Right cardiac atrium (tissue), 5 donors: ENCODE measurements at regions not wholly inside any gene's neighbourhood (a gene's known extent, or its start where the extent isn't known, plus 50 kb on each side); places are given as distances from the start of the nearest gene placed in this dataset.

Source experiments
- ATAC-seq, 2 donors: fragments of 200-7000 bp; cut with Tn5 transposase; one replicate each; pipeline versions ENCODE4 v1.8.0 to v1.9.1; 2020; ENCODE audit warnings: moderate library complexity in 2 of 2, mild to moderate bottlenecking in 1 of 2
- DNase-seq, 3 donors: peaks; one replicate each; pipeline ENCODE4 v3.0.0-alpha.2; 2020
- H3K27ac ChIP-seq: one replicate; pipeline ENCODE4 v1.5.1; 2013; ENCODE audit warnings: mild to moderate bottlenecking, low read length, control low read depth, moderate library complexity
- H3K27me3 ChIP-seq: one replicate; pipeline ENCODE4 v1.6.1; 2013; ENCODE audit not compliant: control insufficient read depth, insufficient read depth
- H3K4me1 ChIP-seq: one replicate; pipeline ENCODE4 v1.6.1; 2013; ENCODE audit warnings: low read length; ENCODE audit not compliant: control insufficient read depth, insufficient read depth
- H3K4me3 ChIP-seq: one replicate; pipeline ENCODE4 v1.5.1; 2013; ENCODE audit warnings: low read length, control low read depth
- H3K9me3 ChIP-seq: one replicate; pipeline ENCODE4 v1.6.1; 2013; ENCODE audit warnings: low read length; ENCODE audit not compliant: control insufficient read depth
- WGBS: extraction: QIAGEN DNeasy Blood & Tissue Kit; methylation state at CpG from one replicate; pipeline ENCODE4 v1.1.7; 2013; 5-methylcytosine and 5-hydroxymethylcytosine counted together
- intact Hi-C, 4 donors: fragments of 100-400 bp; cut with DNase I; formaldehyde crosslinking; loops; one replicate each; pipeline versions ENCODE4 v1.11.0 to v1.14.0; 2022 to 2023
- donor health status: healthy with polysubstance abuse.
- donor health status: DM: no; HTN: yes; CAD: no.
- donor health status: DM: no; HTN: no; CAD: no.
- donor health status: DM: no; HTN: yes; CAD: no; lungs with severe emphysema.
- donor health status: DM: yes; HTN: yes; CAD: no.

GRCh38 chr5:124860291-124860655 is 113.8 kb upstream of the ZNF608 start:
- Histone ChIP-seq H3K27me3 (no peaks in the 10 kb centered on the region), H3K4me1 (no peaks in the 10 kb centered on the region), H3K27ac (no peak overlapping the region), H3K4me3 (no peak overlapping the region), H3K9me3 (no peaks in the 10 kb centered on the region)
- WGBS: 96% methylated on average over 4 of the region's 4 CpGs
- DNase-seq (no peak), ATAC-seq (no peak)
- intact Hi-C loops: no loop called here

DNA sequence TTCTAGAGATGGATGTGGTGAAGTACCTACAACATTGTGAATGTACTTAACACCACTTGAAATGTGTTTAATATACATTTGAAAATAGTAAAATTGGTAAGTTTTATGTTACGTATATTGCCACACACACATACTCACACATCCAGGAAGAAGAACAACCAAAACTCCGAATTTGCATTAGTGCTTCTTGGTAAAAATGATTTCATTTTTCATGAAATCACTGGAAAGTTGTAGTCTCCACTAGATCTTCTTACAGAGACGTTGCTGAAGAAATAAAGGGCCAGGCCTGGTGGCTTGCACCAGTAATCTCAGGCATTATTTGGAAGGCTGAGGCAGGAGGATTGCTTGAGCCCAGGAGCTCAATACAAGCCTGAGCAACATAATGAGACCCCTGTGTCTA is 118.6 kb upstream of the ZNF608 start:
- DNase-seq: no peak
- peaks cover 2% of the 10 kb centered on the region for H3K4me1 ChIP-seq
- 96% methylated on average over 3 of the region's 3 CpGs for WGBS
- H3K27ac ChIP-seq: no peak overlapping the region
- ATAC-seq: no peak
- intact Hi-C loops: no loop called here
- H3K9me3 ChIP-seq: no peaks in the 10 kb centered on the region
- no peak overlapping the region for H3K4me3 ChIP-seq
- no peaks in the 10 kb centered on the region for H3K27me3 ChIP-seq

DNA sequence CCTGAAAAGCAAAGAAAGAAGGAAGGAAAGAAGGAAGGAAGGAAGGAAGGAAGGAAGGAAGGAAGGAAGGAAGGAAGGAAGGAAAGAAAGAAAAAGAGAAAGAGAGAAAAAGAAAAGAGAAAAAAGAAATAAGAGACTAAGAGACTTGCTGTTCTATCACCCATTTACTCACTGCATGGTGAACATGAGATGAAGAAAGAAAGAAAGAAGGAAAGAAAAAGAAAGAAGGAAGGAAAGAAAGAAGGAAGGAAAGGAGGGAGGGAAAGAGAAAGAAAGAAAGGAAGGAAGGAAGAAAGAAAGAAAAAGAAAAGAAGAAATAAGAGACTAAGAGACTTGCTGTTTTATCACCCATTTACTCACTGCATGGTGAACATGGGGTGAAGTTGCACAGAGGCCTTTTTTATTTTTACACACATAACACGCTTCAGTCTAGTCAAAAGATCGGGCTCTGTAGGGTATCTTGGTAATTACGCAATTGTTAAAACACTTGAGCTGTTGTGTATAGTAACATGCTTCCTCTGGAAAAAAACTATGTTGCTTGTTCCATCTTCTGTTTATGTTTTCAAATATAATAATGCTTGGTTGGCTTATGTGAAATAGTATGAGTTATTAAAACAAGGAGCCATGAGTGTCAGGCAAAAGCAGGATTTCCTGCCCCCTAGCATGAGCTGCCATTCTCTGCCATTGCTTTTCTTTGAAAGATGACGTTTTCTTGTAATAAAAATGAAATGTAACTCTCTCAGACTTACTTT is 119.3 kb upstream of the ZNF608 start:
- peaks cover 3% of the 10 kb centered on the region for H3K4me1 ChIP-seq
- DNase-seq (no peak), ATAC-seq (peak; percentile 59 to 64)
- no peak overlapping the region for H3K4me3 ChIP-seq
- no peaks in the 10 kb centered on the region for H3K27me3 ChIP-seq
- H3K9me3 ChIP-seq: no peaks in the 10 kb centered on the region
- no peak overlapping the region for H3K27ac ChIP-seq
- intact Hi-C loops: no loop called here
- 42% methylated on average over 4 of the region's 4 CpGs for WGBS

- Histone ChIP-seq H3K9me3 (no peaks in the 10 kb centered on the region), H3K27ac (peak overlapping the region; percentile 48), H3K4me3 (no peak overlapping the region), H3K4me1 (peaks cover 3% of the 10 kb centered on the region), H3K27me3 (no peaks in the 10 kb centered on the region)
- intact Hi-C loops: no loop called here
- ATAC-seq (no peak), DNase-seq (no peak)
- WGBS: 38% methylated on average over 12 of the region's 12 CpGs
Observed at GRCh38 chr5:124866355-124867136, 120.1 kb upstream of the ZNF608 start.

DNA sequence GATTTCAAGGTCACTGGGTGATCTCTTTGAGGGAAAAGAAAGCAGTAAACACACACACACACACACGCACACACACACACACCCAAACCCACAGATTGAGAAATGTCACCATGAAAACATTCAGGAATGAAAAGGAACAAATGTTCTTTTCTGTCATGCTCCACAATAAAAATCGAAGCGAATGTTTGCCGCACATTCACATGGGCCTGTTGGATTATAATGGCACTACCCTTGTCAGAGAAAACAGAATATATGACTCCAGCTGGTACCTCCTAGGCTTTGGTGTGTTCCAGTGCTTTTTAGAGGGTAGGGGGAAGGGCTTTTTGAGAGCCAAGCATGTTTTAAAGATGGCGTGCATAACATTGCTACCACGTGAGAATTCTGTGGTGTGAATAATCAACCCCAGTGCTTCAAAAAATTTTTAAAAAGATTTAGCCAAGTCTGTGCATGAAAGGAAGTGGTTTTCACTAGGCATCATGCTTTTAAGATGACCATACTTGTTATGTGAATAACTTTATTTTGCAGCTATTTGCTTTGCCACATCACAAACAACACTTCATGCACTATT is 120.8 kb upstream of the ZNF608 start:
- peaks cover 3% of the 10 kb centered on the region for H3K4me1 ChIP-seq
- WGBS: 72% methylated on average over 6 of the region's 6 CpGs
- ATAC-seq (no peak), DNase-seq (no peak)
- H3K4me3 ChIP-seq: no peak overlapping the region
- peak overlapping the region; percentile 48 for H3K27ac ChIP-seq
- H3K27me3 ChIP-seq: no peaks in the 10 kb centered on the region
- no peaks in the 10 kb centered on the region for H3K9me3 ChIP-seq
- intact Hi-C loops: no loop called here

DNA sequence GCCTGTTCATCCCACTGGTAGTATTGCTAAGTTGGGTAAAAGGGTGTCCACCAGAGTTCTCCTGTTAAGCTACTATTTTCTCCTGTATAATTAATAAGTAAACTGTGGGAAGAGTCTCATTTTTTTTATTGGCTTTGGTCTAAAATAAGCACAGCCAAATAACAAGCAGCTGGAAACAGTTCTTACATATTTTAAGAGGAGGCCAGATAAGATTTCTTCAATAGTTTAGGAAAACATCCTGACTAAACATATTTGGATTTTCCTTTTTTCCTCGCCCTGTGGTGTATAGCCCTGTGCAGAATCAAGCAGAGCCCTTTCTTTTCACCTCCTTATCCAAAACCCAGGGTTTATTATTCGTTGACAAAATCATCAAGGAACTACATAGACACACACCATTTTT is 122.2 kb upstream of the ZNF608 start:
- intact Hi-C loops: no loop called here
- ATAC-seq (no peak), DNase-seq (no peak)
- Histone ChIP-seq H3K4me1 (peaks cover 3% of the 10 kb centered on the region), H3K27me3 (no peaks in the 10 kb centered on the region), H3K9me3 (no peaks in the 10 kb centered on the region), H3K27ac (no peak overlapping the region), H3K4me3 (no peak overlapping the region)
- 54% methylated on average over 2 of the region's 2 CpGs for WGBS

GRCh38 chr5:124869426-124870033 is 123.1 kb upstream of the ZNF608 start:
- 29% methylated on average over 2 of the region's 2 CpGs for WGBS
- intact Hi-C loops: no loop called here
- peaks cover 3% of the 10 kb centered on the region for H3K4me1 ChIP-seq

DNA sequence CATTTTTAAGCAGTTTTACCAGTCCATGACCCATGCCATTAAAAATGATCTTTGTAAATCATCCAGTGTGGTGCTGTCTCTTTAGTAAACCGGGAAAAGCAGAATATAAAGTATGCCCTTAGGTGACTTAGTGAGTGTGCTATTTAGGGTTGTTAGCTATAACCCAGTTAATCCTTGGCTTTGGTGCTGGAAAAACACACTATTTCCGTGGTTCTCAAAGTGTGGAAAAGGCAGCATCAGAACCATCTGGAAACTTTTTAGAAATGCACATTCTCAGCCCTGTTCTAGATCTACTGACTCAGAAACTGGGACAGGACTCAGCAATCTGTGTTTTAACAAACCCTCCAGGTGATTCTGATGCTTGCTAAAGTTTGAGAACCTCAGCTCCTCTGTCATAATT is 123.6 kb upstream of the ZNF608 start:
- no peak overlapping the region for H3K27ac ChIP-seq
- intact Hi-C loops: no loop called here
- ATAC-seq: peak in 1 of 2 donors; percentile 71
- no peak for DNase-seq
- H3K9me3 ChIP-seq: no peaks in the 10 kb centered on the region
- 45% methylated on average over 2 of the region's 2 CpGs for WGBS
- H3K4me1 ChIP-seq: peaks cover 3% of the 10 kb centered on the region
- no peaks in the 10 kb centered on the region for H3K27me3 ChIP-seq
- H3K4me3 ChIP-seq: no peak overlapping the region

More at GRCh38 chr5:124869426-124870033, 123.1 kb upstream of the ZNF608 start:
- Histone ChIP-seq H3K27me3 (no peaks in the 10 kb centered on the region), H3K27ac (peak overlapping the region; percentile 19), H3K9me3 (no peaks in the 10 kb centered on the region), H3K4me3 (no peak overlapping the region)
- DNase-seq: no peak
- ATAC-seq: no peak

- no peak for DNase-seq
Observed at GRCh38 chr5:124871303-124871702, 124.9 kb upstream of the ZNF608 start.

GRCh38 chr5:124872086-124872485 is 125.6 kb upstream of the ZNF608 start:
- Histone ChIP-seq H3K27ac (no peak overlapping the region), H3K27me3 (no peaks in the 10 kb centered on the region), H3K4me1 (peaks cover 3% of the 10 kb centered on the region), H3K9me3 (no peaks in the 10 kb centered on the region), H3K4me3 (no peak overlapping the region)
- DNase-seq (no peak), ATAC-seq (no peak)
- intact Hi-C loops: no loop called here
- 93% methylated on average over 5 of the region's 5 CpGs for WGBS

More at GRCh38 chr5:124871303-124871702, 124.9 kb upstream of the ZNF608 start:
- no peak overlapping the region for H3K27ac ChIP-seq
- no peak overlapping the region for H3K4me3 ChIP-seq
- peaks cover 3% of the 10 kb centered on the region for H3K4me1 ChIP-seq
- 92% methylated on average over 2 of the region's 2 CpGs for WGBS
- no peaks in the 10 kb centered on the region for H3K9me3 ChIP-seq
- peak; percentile 47 to 69 for ATAC-seq
- no peaks in the 10 kb centered on the region for H3K27me3 ChIP-seq
- intact Hi-C loops: no loop called here

DNA sequence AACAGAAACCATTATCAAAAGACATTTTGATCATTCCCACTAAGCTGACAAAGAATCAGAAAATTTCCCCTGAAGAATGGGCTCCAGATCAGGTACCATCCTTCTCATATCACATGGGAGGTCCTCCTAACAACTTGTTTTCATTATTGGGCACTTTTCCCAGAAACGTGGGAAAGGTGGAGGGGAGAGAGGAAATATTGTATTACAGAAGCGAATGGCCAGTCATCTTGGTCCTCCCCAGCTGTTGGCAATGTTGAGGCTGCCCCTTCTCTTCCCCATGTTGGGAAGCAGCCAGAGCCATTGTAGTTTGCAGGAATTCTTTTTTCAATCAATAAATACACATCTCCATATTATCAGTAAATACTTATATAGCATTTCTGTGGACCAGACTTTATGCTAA is 126.2 kb upstream of the ZNF608 start:
- ATAC-seq: no peak
- WGBS: 53% methylated on average over 2 of the region's 2 CpGs

More for the DNA sequence above, 126.2 kb upstream of the ZNF608 start:
- no peak overlapping the region for H3K27ac ChIP-seq
- no peaks in the 10 kb centered on the region for H3K27me3 ChIP-seq
- intact Hi-C loops: no loop called here
- no peaks in the 10 kb centered on the region for H3K9me3 ChIP-seq
- no peak overlapping the region for H3K4me3 ChIP-seq
- no peak for DNase-seq
- H3K4me1 ChIP-seq: peaks cover 3% of the 10 kb centered on the region
